MM.1S (cell line): ENCODE measurements at regions not wholly inside any gene's neighbourhood (a gene's known extent, or its start where the extent isn't known, plus 50 kb on each side); places are given as distances from the start of the nearest gene placed in this dataset.
"Not testable (repeated sequence)": the region's sequence is repeated elsewhere in the genome, so short reads cannot be mapped to it uniquely, and the experiment has no call there.

ENCODE experiments used
- DNase-seq: peaks from one replicate; pipeline ENCODE4 v3.0.0-alpha.2; 2015
- H2AFZ ChIP-seq: fragments of 300-600 bp; sonication (generic); 2 replicates; pipeline ENCODE4 v1.6.0; 2016; ENCODE audit warnings: antibody characterized with exemption, low read length
- H3F3A ChIP-seq: fragments of 300-600 bp; sonication (generic); 2 replicates; pipeline ENCODE4 v1.6.1; 2016; ENCODE audit warnings: mild to moderate bottlenecking, antibody characterized with exemption, low read length, moderate library complexity, mixed read lengths; ENCODE audit not compliant: insufficient read depth
- H3K27ac ChIP-seq: fragments of 300-600 bp; sonication (generic); 2 replicates; pipeline ENCODE4 v1.5.1; 2016; ENCODE audit warnings: mild to moderate bottlenecking, low read length
- H3K27me3 ChIP-seq: fragments of 300-600 bp; sonication (generic); replicated peaks from 2 replicates; pipeline ENCODE4 v1.6.0; 2016; ENCODE audit warnings: low read length; ENCODE audit not compliant: insufficient read depth
- H3K36me3 ChIP-seq: fragments of 300-600 bp; sonication (generic); replicated peaks from 2 replicates; pipeline ENCODE4 v1.6.1; 2016; ENCODE audit warnings: mild to moderate bottlenecking, low read length, mixed read lengths; ENCODE audit not compliant: insufficient read depth
- H3K4me1 ChIP-seq: fragments of 300-600 bp; sonication (generic); 2 replicates; pipeline ENCODE4 v1.6.1; 2016; ENCODE audit warnings: low read length, mixed read lengths
- H3K4me2 ChIP-seq: fragments of 300-600 bp; sonication (generic); 2 replicates; pipeline ENCODE4 v1.6.0; 2016; ENCODE audit warnings: low read depth, low read length
- H3K4me3 ChIP-seq: fragments of 300-600 bp; sonication (generic); 2 replicates; pipeline ENCODE4 v1.5.1; 2016; ENCODE audit warnings: low read length, mixed read lengths
- H3K79me2 ChIP-seq: fragments of 300-600 bp; sonication (generic); 2 replicates; pipeline ENCODE4 v1.6.1; 2016; ENCODE audit warnings: mixed run types, low read length, mixed read lengths
- H3K9ac ChIP-seq: fragments of 300-600 bp; sonication (generic); 2 replicates; pipeline ENCODE4 v1.6.1; 2016; ENCODE audit warnings: low read length, mixed read lengths
- H3K9me2 ChIP-seq: fragments of 300-600 bp; sonication (generic); replicated peaks from 2 replicates; pipeline ENCODE4 v1.6.1; 2016; ENCODE audit warnings: mild to moderate bottlenecking, low read length, mixed read lengths; ENCODE audit not compliant: insufficient read depth
- H3K9me3 ChIP-seq: fragments of 300-600 bp; sonication (generic); replicated peaks from 2 replicates; pipeline ENCODE4 v1.6.1; 2016; ENCODE audit warnings: mild to moderate bottlenecking, low read length, mixed read lengths; ENCODE audit not compliant: insufficient read depth
- H4K20me1 ChIP-seq: fragments of 300-600 bp; sonication (generic); 2 replicates; pipeline ENCODE4 v1.6.1; 2016; ENCODE audit warnings: mild to moderate bottlenecking, low read length, moderate library complexity, mixed read lengths; ENCODE audit not compliant: insufficient read depth
- EZH2 ChIP-seq: fragments of 300-600 bp; sonication (generic); optimal IDR thresholded peaks from 2 replicates; pipeline ENCODE3; 2017; ENCODE audit warnings: low read depth, mild to moderate bottlenecking, antibody characterized with exemption, low read length, mixed read lengths
- EZH2phosphoT487 ChIP-seq: fragments of 300-600 bp; sonication (generic); IDR thresholded peaks from 2 replicates; pipeline ENCODE4 v1.6.1; 2018; ENCODE audit warnings: antibody characterized with exemption, low read length
- TF ChIP-seq, protein P1 (sequence below): fragments of 300-600 bp; sonication (generic); IDR thresholded peaks from 2 replicates; pipeline ENCODE4 v1.5.1; 2016; ENCODE audit warnings: antibody characterized with exemption, low read length, mixed read lengths

GRCh38 chr4:57342411-57342810, 232.2 kb upstream of the IGFBP7 start:
- Histone ChIP-seq H3K4me3 (no peak overlapping the region), H3K79me2 (no peaks in the 10 kb centered on the region), H3K27me3 (no peaks in the 10 kb centered on the region), H3K9me2 (no peaks in the 10 kb centered on the region), H3K4me2 (no peak overlapping the region), H3K4me1 (no peaks in the 10 kb centered on the region), H3K9me3 (no peaks in the 10 kb centered on the region), H4K20me1 (no peaks in the 10 kb centered on the region), H3F3A (no peaks in the 10 kb centered on the region), H2AFZ (no peak overlapping the region), H3K36me3 (no peaks in the 10 kb centered on the region), H3K9ac (no peak overlapping the region), H3K27ac (no peak overlapping the region)
- TF ChIP-seq, protein P1, sequence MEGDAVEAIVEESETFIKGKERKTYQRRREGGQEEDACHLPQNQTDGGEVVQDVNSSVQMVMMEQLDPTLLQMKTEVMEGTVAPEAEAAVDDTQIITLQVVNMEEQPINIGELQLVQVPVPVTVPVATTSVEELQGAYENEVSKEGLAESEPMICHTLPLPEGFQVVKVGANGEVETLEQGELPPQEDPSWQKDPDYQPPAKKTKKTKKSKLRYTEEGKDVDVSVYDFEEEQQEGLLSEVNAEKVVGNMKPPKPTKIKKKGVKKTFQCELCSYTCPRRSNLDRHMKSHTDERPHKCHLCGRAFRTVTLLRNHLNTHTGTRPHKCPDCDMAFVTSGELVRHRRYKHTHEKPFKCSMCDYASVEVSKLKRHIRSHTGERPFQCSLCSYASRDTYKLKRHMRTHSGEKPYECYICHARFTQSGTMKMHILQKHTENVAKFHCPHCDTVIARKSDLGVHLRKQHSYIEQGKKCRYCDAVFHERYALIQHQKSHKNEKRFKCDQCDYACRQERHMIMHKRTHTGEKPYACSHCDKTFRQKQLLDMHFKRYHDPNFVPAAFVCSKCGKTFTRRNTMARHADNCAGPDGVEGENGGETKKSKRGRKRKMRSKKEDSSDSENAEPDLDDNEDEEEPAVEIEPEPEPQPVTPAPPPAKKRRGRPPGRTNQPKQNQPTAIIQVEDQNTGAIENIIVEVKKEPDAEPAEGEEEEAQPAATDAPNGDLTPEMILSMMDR: no peak
- no peak for TF ChIP-seq EZH2
- no peak for DNase-seq

DNA sequence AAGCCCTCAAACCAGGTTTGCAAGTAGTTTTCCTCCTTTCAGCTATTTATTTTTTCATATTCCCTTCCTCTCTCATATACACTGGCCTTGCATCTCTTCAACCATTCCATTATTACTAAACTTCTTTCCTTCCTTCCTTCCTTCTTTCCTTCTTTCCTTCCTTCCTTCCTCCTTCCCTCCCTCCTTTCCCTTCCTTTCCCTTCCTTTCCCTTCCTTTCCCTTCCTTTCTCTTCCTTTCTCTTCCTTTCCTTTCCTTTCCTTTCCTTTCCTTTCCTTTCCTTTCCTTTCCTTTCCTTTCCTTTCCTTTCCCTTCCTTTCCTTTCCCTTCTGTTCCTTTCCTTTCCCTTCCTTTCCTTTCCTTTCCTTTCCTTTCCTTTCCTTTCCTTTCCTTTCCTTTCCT, 228.7 kb upstream of the IGFBP7 start:
- not testable (repeated sequence) for H3K9me2 ChIP-seq

GRCh38 chr4:57333684-57334083, 223.5 kb upstream of the IGFBP7 start:
- Histone ChIP-seq H3K9me2 (peaks cover 4% of the 10 kb centered on the region; the same call in 1 of the 2 replicates), H3K79me2 (no peaks in the 10 kb centered on the region), H3K9ac (no peak overlapping the region), H3F3A (no peaks in the 10 kb centered on the region), H3K4me3 (no peak overlapping the region), H3K27me3 (no peaks in the 10 kb centered on the region), H2AFZ (no peak overlapping the region), H3K9me3 (no peaks in the 10 kb centered on the region), H4K20me1 (no peaks in the 10 kb centered on the region), H3K4me1 (no peaks in the 10 kb centered on the region), H3K36me3 (no peaks in the 10 kb centered on the region), H3K4me2 (no peak overlapping the region), H3K27ac (no peak overlapping the region)
- TF ChIP-seq EZH2 (no peak), EZH2phosphoT487 (no peak)
- TF ChIP-seq, protein P1: no peak
- DNase-seq: no peak

More for the DNA sequence above, 228.7 kb upstream of the IGFBP7 start:
- not testable (repeated sequence) for H3K27ac ChIP-seq, H3K4me2 ChIP-seq, H3K4me1 ChIP-seq, H2AFZ ChIP-seq, H3K9me3 ChIP-seq, H3F3A ChIP-seq, H3K27me3 ChIP-seq, H3K79me2 ChIP-seq, H3K9ac ChIP-seq, H3K4me3 ChIP-seq, H3K36me3 ChIP-seq, DNase-seq, H4K20me1 ChIP-seq

DNA sequence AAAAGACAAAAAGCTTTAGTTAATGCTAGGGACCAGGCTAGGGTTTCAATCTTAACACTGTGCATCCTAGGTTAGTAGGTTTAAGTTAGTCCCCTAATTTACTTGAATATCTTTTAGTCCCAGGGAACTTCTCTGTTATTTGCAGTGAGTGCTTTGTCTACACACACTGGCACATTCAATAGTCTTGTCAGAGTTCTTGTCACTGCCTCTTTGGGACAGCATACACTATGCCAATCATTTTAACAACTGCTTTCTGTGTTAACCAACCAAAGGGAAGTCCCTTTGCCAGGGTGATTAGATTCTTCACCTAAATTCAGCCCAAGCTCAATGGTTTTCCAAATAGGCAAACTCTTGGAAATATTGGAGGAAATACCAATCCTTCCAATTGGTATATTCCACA, 221.8 kb upstream of the IGFBP7 start:
- Histone ChIP-seq H3K9me3 (no peaks in the 10 kb centered on the region), H3K4me1 (no peaks in the 10 kb centered on the region), H3K9me2 (peaks cover 4% of the 10 kb centered on the region; the same call in 1 of the 2 replicates), H3K27ac (no peak overlapping the region), H3F3A (no peaks in the 10 kb centered on the region), H3K9ac (no peak overlapping the region), H3K4me2 (no peak overlapping the region), H2AFZ (no peak overlapping the region), H3K27me3 (no peaks in the 10 kb centered on the region), H3K79me2 (no peaks in the 10 kb centered on the region), H4K20me1 (no peaks in the 10 kb centered on the region), H3K4me3 (no peak overlapping the region), H3K36me3 (no peaks in the 10 kb centered on the region)
- no peak for DNase-seq
- no peak for TF ChIP-seq EZH2
- TF ChIP-seq, protein P1: no peak
- no peak for TF ChIP-seq EZH2phosphoT487
